Trophoblast cell (in vitro differentiated cells and primary cell): ENCODE measurements at regions not wholly inside any gene's neighbourhood (a gene's known extent, or its start where the extent isn't known, plus 50 kb on each side); places are given as distances from the start of the nearest gene placed in this dataset.

Source experiments
- DNase-seq, 2 donors: peaks; one replicate each; pipeline ENCODE4 v3.0.0-alpha.2; 2016
- H2AFZ ChIP-seq: 2 replicates; pipeline ENCODE4 v1.6.1; 2013; ENCODE audit warnings: low read length, moderate library complexity, mild to moderate bottlenecking; ENCODE audit not compliant: insufficient read depth, poor library complexity
- H2AK5ac ChIP-seq: 2 replicates; pipeline ENCODE4 v1.6.1; 2013; ENCODE audit warnings: mild to moderate bottlenecking, low read length
- H2BK120ac ChIP-seq: 2 replicates; pipeline ENCODE4 v1.6.1; 2013; ENCODE audit warnings: low read length, mild to moderate bottlenecking, moderate library complexity; ENCODE audit not compliant: insufficient read depth, poor library complexity
- H2BK12ac ChIP-seq: 2 replicates; pipeline ENCODE4 v1.6.1; 2013; ENCODE audit warnings: mild to moderate bottlenecking, low read length, moderate library complexity
- H2BK5ac ChIP-seq: 2 replicates; pipeline ENCODE4 v1.6.1; 2013; ENCODE audit warnings: low read length, low read depth, moderate library complexity, mild to moderate bottlenecking; ENCODE audit not compliant: poor library complexity
- H3K14ac ChIP-seq: 2 replicates; pipeline ENCODE4 v1.6.1; 2013; ENCODE audit warnings: mild to moderate bottlenecking, low read length
- H3K18ac ChIP-seq: 2 replicates; pipeline ENCODE4 v1.6.1; 2013; ENCODE audit warnings: mild to moderate bottlenecking, low read length
- H3K23ac ChIP-seq: 2 replicates; pipeline ENCODE4 v1.6.1; 2013; ENCODE audit warnings: low read length
- H3K27ac ChIP-seq: 2 replicates; pipeline ENCODE4 v1.5.1; 2013; ENCODE audit warnings: low read depth, mild to moderate bottlenecking, inconsistent platforms, low read length, moderate library complexity
- H3K27me3 ChIP-seq: 2 replicates; pipeline ENCODE4 v1.6.1; 2013; ENCODE audit warnings: inconsistent platforms, mild to moderate bottlenecking, low read length, moderate library complexity; ENCODE audit not compliant: insufficient read depth
- H3K36me3 ChIP-seq, 2 experiments: 1 replicate in 1 of 2; 2 replicates in 1 of 2; pipeline ENCODE4 v1.6.1; 2013; ENCODE audit warnings: low read length in 2 of 2, mild to moderate bottlenecking in 2 of 2, moderate library complexity in 1 of 2; ENCODE audit not compliant: insufficient read depth in 2 of 2, control insufficient read depth in 1 of 2
- H3K4ac ChIP-seq: 2 replicates; pipeline ENCODE4 v1.6.1; 2013; ENCODE audit warnings: low read depth, mild to moderate bottlenecking, low read length, moderate library complexity
- H3K4me1 ChIP-seq, 2 experiments: 1 replicate in 1 of 2; 2 replicates in 1 of 2; pipeline ENCODE4 v1.6.1; 2013; ENCODE audit warnings: low read length in 2 of 2, mild to moderate bottlenecking in 2 of 2, moderate library complexity in 1 of 2; ENCODE audit not compliant: insufficient read depth in 2 of 2, control insufficient read depth in 1 of 2
- H3K4me2 ChIP-seq: 2 replicates; pipeline ENCODE4 v1.6.1; 2013; ENCODE audit warnings: inconsistent platforms, mild to moderate bottlenecking, low read length, moderate library complexity
- H3K4me3 ChIP-seq: 2 replicates; pipeline ENCODE4 v1.5.1; 2013; ENCODE audit warnings: mild to moderate bottlenecking, low read depth, low read length, inconsistent platforms
- H3K79me1 ChIP-seq: one replicate; pipeline ENCODE4 v1.6.1; 2013; ENCODE audit warnings: low read length
- H3K79me2 ChIP-seq: 2 replicates; pipeline ENCODE4 v1.6.1; 2013; ENCODE audit warnings: low read length, mild to moderate bottlenecking; ENCODE audit not compliant: control insufficient read depth, insufficient read depth, poor library complexity
- H3K9ac ChIP-seq: 2 replicates; pipeline ENCODE4 v1.6.1; 2013; ENCODE audit warnings: mild to moderate bottlenecking, low read length
- H3K9me3 ChIP-seq: 2 replicates; pipeline ENCODE4 v1.6.1; 2013; ENCODE audit warnings: low read depth, mild to moderate bottlenecking, control low read depth, inconsistent platforms, low read length; ENCODE audit not compliant: insufficient read depth
- H4K12ac ChIP-seq: 2 replicates; pipeline ENCODE4 v1.6.1; 2013; ENCODE audit warnings: low read depth, mild to moderate bottlenecking, low read length, moderate library complexity
- H4K8ac ChIP-seq: 2 replicates; pipeline ENCODE4 v1.6.1; 2013; ENCODE audit warnings: low read depth, mild to moderate bottlenecking, low read length, moderate library complexity
- H4K91ac ChIP-seq: one replicate; pipeline ENCODE4 v1.6.1; 2013; ENCODE audit warnings: low read depth, mild to moderate bottlenecking, low read length, moderate library complexity
- WGBS: extraction: QIAGEN DNeasy Blood & Tissue Kit; methylation state at CpG from one replicate; pipeline ENCODE4 v1.1.7; 2013; ENCODE audit warnings: missing lambda C conversion rate; ENCODE audit not compliant: insufficient read length, insufficient coverage; ENCODE audit errors: extremely low coverage; 5-methylcytosine and 5-hydroxymethylcytosine counted together

- Histone ChIP-seq H4K91ac (no peak overlapping the region), H3K36me3 (no peaks in the 10 kb centered on the region), H2BK5ac (no peak overlapping the region), H3K23ac (no peak overlapping the region), H2BK12ac (no peak overlapping the region), H3K4me1 (peaks cover 4 to 13% of the 10 kb centered on the region in 2 experiments), H3K14ac (no peak overlapping the region), H3K4ac (no peak overlapping the region), H3K9ac (no peak overlapping the region), H2BK120ac (no peak overlapping the region), H3K9me3 (peaks cover 3% of the 10 kb centered on the region), H4K8ac (no peak overlapping the region), H3K4me3 (no peak overlapping the region), H3K27ac (no peak overlapping the region), H3K79me1 (peaks cover 2% of the 10 kb centered on the region), H4K12ac (no peak overlapping the region), H3K18ac (no peak overlapping the region), H3K27me3 (no peaks in the 10 kb centered on the region), H3K4me2 (no peak overlapping the region), H2AFZ (no peak overlapping the region), H2AK5ac (no peak overlapping the region), H3K79me2 (no peaks in the 10 kb centered on the region)
- DNase-seq: peak; percentile 64 to 79
- WGBS: no CpG with 5 or more reads among the region's 6 CpGs
Observed at GRCh38 chr12:124172636-124173035, 122.3 kb upstream of the RFLNA start.

GRCh38 chr12:124173692-124174091 is 121.2 kb upstream of the RFLNA start:
- Histone ChIP-seq H3K9me3 (no peaks in the 10 kb centered on the region), H3K23ac (no peak overlapping the region), H2BK5ac (no peak overlapping the region), H2AK5ac (no peak overlapping the region), H3K79me1 (peaks cover 2% of the 10 kb centered on the region), H2BK120ac (no peak overlapping the region), H3K4me2 (no peak overlapping the region), H3K27ac (no peak overlapping the region), H3K4ac (no peak overlapping the region), H4K8ac (no peak overlapping the region), H3K18ac (no peak overlapping the region), H3K4me3 (no peak overlapping the region), H3K9ac (no peak overlapping the region), H2AFZ (no peak overlapping the region), H3K4me1 (peaks cover 4 to 13% of the 10 kb centered on the region in 2 experiments), H3K14ac (no peak overlapping the region), H4K91ac (no peak overlapping the region), H3K27me3 (no peaks in the 10 kb centered on the region), H4K12ac (no peak overlapping the region), H3K36me3 (no peaks in the 10 kb centered on the region), H2BK12ac (no peak overlapping the region), H3K79me2 (no peaks in the 10 kb centered on the region)
- WGBS: no CpG with 5 or more reads among the region's 7 CpGs
- DNase-seq: no peak

DNA sequence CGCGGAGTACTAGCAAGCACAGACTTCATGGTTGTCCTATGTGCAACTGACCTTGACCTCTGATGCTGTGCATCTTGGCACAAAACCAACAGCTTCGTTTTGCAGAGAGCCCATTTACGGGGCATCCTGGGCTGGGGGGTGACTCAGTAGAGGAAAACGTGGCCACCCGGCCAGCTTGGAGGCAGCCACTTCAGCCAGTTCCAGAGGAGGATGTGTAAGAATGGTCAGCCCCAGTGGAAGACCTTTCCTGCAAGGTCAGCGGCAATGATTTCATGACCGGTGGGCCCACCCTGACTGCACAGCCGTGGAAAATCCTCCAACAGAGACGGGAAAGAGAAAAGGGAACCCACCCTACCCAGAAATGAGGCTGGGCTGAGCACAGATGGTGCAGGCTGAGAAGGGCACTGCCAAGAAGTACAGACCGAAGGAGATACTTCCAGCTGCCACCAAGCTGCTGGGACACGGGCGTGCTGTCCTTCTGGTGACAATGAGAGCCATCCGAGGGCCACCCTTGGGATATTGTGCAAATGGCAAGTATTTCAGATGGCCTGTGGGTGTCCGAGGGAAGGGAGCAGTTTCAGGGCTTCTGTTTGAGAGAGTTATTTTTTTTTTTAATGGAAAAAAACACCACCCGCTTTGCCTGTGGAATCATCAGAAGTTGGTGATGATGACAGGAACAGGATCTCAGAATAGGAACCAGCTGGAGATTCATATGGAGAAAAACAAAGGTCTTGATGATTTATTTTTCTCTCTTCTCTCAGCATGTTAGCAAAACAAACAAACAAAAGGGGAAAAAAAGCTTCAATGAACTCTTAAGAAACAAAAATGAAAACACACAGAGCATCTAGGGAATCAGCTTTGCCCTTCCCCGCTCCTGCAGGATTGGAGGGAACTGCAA is 120.2 kb upstream of the RFLNA start:
- H3K4me3 ChIP-seq: no peak overlapping the region

GRCh38 chr12:124175704-124176103 is 119.2 kb upstream of the RFLNA start:
- WGBS: no CpG with 5 or more reads among the region's 9 CpGs
- no peaks in the 10 kb centered on the region for H3K9me3 ChIP-seq

More for the DNA sequence above, 120.2 kb upstream of the RFLNA start:
- Histone ChIP-seq H4K12ac (no peak overlapping the region), H3K4ac (no peak overlapping the region), H2BK12ac (no peak overlapping the region), H3K9me3 (no peaks in the 10 kb centered on the region), H3K18ac (no peak overlapping the region), H3K27me3 (no peaks in the 10 kb centered on the region), H3K4me1 (peaks cover 4 to 13% of the 10 kb centered on the region in 2 experiments), H2AK5ac (no peak overlapping the region), H2AFZ (no peak overlapping the region), H3K4me2 (no peak overlapping the region), H3K23ac (no peak overlapping the region), H3K27ac (no peak overlapping the region), H3K14ac (no peak overlapping the region), H3K79me2 (no peaks in the 10 kb centered on the region), H2BK5ac (no peak overlapping the region), H4K8ac (no peak overlapping the region), H3K36me3 (no peaks in the 10 kb centered on the region), H4K91ac (no peak overlapping the region), H3K79me1 (peaks cover 2% of the 10 kb centered on the region), H2BK120ac (no peak overlapping the region), H3K9ac (no peak overlapping the region)
- no peak for DNase-seq
- WGBS: no CpG with 5 or more reads among the region's 17 CpGs

More at GRCh38 chr12:124175704-124176103, 119.2 kb upstream of the RFLNA start:
- H2AK5ac ChIP-seq: no peak overlapping the region
- H4K12ac ChIP-seq: no peak overlapping the region
- H3K27me3 ChIP-seq: no peaks in the 10 kb centered on the region
- H3K4me1 ChIP-seq: peaks cover 4 to 17% of the 10 kb centered on the region in 2 experiments
- no peak overlapping the region for H3K18ac ChIP-seq
- no peak overlapping the region for H2BK5ac ChIP-seq
- no peak overlapping the region for H3K4me2 ChIP-seq
- no peak for DNase-seq
- peaks cover 2% of the 10 kb centered on the region for H3K79me1 ChIP-seq
- H3K9ac ChIP-seq: no peak overlapping the region
- no peak overlapping the region for H3K23ac ChIP-seq
- H4K91ac ChIP-seq: no peak overlapping the region
- H3K36me3 ChIP-seq: no peaks in the 10 kb centered on the region
- no peak overlapping the region for H2AFZ ChIP-seq
- H3K79me2 ChIP-seq: no peaks in the 10 kb centered on the region
- no peak overlapping the region for H2BK120ac ChIP-seq
- no peak overlapping the region for H3K14ac ChIP-seq
- H3K4ac ChIP-seq: no peak overlapping the region
- H3K4me3 ChIP-seq: no peak overlapping the region
- H3K27ac ChIP-seq: no peak overlapping the region
- no peak overlapping the region for H4K8ac ChIP-seq
- no peak overlapping the region for H2BK12ac ChIP-seq
